B cell (primary cell): ENCODE measurements at regions not wholly inside any gene's neighbourhood (a gene's known extent, or its start where the extent isn't known, plus 50 kb on each side); places are given as distances from the start of the nearest gene placed in this dataset.

Experiments
- ATAC-seq: fragments of 200-7000 bp; cut with Tn5 transposase; one replicate; pipeline ENCODE4 v1.10.0; 2021; ENCODE audit warnings: low read depth, mild to moderate bottlenecking, moderate number of reproducible peaks, moderate library complexity
- CTCF ChIA-PET: fragments of 350-600 bp; sonication (Branson Sonifier 250); formaldehyde crosslinking; loops from one replicate; lab custom pipeline; 2021; ENCODE audit warnings: antibody characterized with exemption, inconsistent platforms; lab: Charles Lee
- POLR2A ChIA-PET: fragments of 350-600 bp; sonication (Branson Sonifier 250); formaldehyde crosslinking; loops from one replicate; lab custom pipeline; 2021; ENCODE audit warnings: antibody characterized with exemption; lab: Charles Lee
- DNase-seq: peaks from one replicate; pipeline ENCODE4 v3.0.0; 2013
- H2AFZ ChIP-seq: 2 replicates; pipeline ENCODE4 v1.6.1; 2012; ENCODE audit warnings: mild to moderate bottlenecking, low read depth, low read length; ENCODE audit not compliant: insufficient read depth, poor library complexity, severe bottlenecking
- H3K27ac ChIP-seq, 2 donors: 1 replicate in 1 of 2; 2 replicates in 1 of 2; pipeline ENCODE4 v1.5.1; 2012 to 2013; ENCODE audit warnings: low read length in 2 of 2, mild to moderate bottlenecking in 2 of 2, moderate library complexity in 1 of 2
- H3K27me3 ChIP-seq, 4 experiments: fragments of 200-600 bp in 1 of 4; sonication (generic) in 1 of 4; replicated peaks in 1 of 4; 1 replicate in 2 of 4; 2 replicates in 2 of 4; pipeline versions ENCODE4 v1.6.1 to v1.7.0; 2013 to 2016; ENCODE audit warnings: low read length in 3 of 4, mild to moderate bottlenecking in 2 of 4, mixed read lengths in 1 of 4, moderate library complexity in 1 of 4; ENCODE audit not compliant: insufficient read depth in 4 of 4, control insufficient read depth in 3 of 4; ENCODE audit errors: control extremely low read depth in 1 of 4
- H3K36me3 ChIP-seq, 2 experiments: replicated peaks in 1 of 2; 1 replicate in 1 of 2; 2 replicates in 1 of 2; pipeline versions ENCODE4 v1.6.1 to v1.7.1; 2013; ENCODE audit warnings: low read length in 1 of 2; ENCODE audit not compliant: insufficient read depth in 2 of 2, control insufficient read depth in 1 of 2; ENCODE audit errors: control extremely low read depth in 1 of 2, extremely low read depth in 1 of 2
- H3K4me1 ChIP-seq, 2 donors: fragments of 200-600 bp in 1 of 2; sonication (generic) in 1 of 2; 1 replicate in 1 of 2; 2 replicates in 1 of 2; pipeline versions ENCODE4 v1.5.1 to v1.6.1; 2013 to 2017; ENCODE audit warnings: low read length in 2 of 2; ENCODE audit not compliant: control insufficient read depth in 2 of 2, insufficient read depth in 2 of 2
- H3K4me2 ChIP-seq: replicated peaks from 2 replicates; pipeline ENCODE3; 2012; ENCODE audit warnings: mild to moderate bottlenecking, low read depth, low read length; ENCODE audit not compliant: poor library complexity, severe bottlenecking
- H3K4me3 ChIP-seq, 5 experiments: fragments of 200-600 bp in 1 of 5; sonication (generic) in 1 of 5; 1 replicate in 3 of 5; 2 replicates in 2 of 5; pipeline versions ENCODE4 v1.5.1 to v1.7.0; 2011 to 2016; ENCODE audit warnings: low read length in 4 of 5, mild to moderate bottlenecking in 4 of 5, low read depth in 2 of 5, control low read depth in 1 of 5, moderate library complexity in 1 of 5; ENCODE audit not compliant: insufficient read depth in 1 of 5; ENCODE audit errors: control extremely low read depth in 1 of 5, extremely low read depth in 1 of 5
- H3K79me2 ChIP-seq: fragments of 200-600 bp; sonication (generic); one replicate; pipeline ENCODE4 v1.6.0; 2016; ENCODE audit warnings: low read length; ENCODE audit not compliant: control insufficient read depth, insufficient read depth
- H3K9ac ChIP-seq: fragments of 200-600 bp; sonication (generic); 2 replicates; pipeline ENCODE4 v1.6.1; 2017; ENCODE audit warnings: mild to moderate bottlenecking, low read length, moderate library complexity
- H3K9me3 ChIP-seq, 3 donors: one replicate each; pipeline versions ENCODE4 v1.6.1 to v1.7.1; 2013; ENCODE audit warnings: low read length in 2 of 3; ENCODE audit not compliant: control insufficient read depth in 2 of 3, insufficient read depth in 1 of 3; ENCODE audit errors: control extremely low read depth in 1 of 3
- H4K20me1 ChIP-seq: 2 replicates; pipeline ENCODE4 v1.6.0; 2012; ENCODE audit warnings: mild to moderate bottlenecking, low read length; ENCODE audit not compliant: insufficient read depth, control insufficient read depth, poor library complexity, severe bottlenecking
- H3K27ac Mint-ChIP-seq: one replicate; pipeline ENCODE4 v1.8.0; 2021; ENCODE audit warnings: mixed read lengths
- H3K27me3 Mint-ChIP-seq: one replicate; pipeline ENCODE4 v1.8.0; 2021; ENCODE audit warnings: mixed read lengths
- H3K4me1 Mint-ChIP-seq: one replicate; pipeline ENCODE4 v1.8.0; 2021; ENCODE audit warnings: mixed read lengths
- H3K4me3 Mint-ChIP-seq: one replicate; pipeline ENCODE4 v1.8.0; 2021; ENCODE audit warnings: mixed read lengths
- H3K9me3 Mint-ChIP-seq: one replicate; pipeline ENCODE4 v1.8.0; 2022; ENCODE audit warnings: mixed read lengths; ENCODE audit not compliant: insufficient read depth
- EZH2 ChIP-seq: IDR thresholded peaks from 2 replicates; pipeline ENCODE4 v1.6.1; 2012; ENCODE audit warnings: borderline replicate concordance, low read depth, mild to moderate bottlenecking, moderate library complexity, low read length; ENCODE audit not compliant: insufficient read depth, poor library complexity, severe bottlenecking
- WGBS: methylation state at CpG from one replicate; pipeline ENCODE4 v1.1.5; 2013; ENCODE audit warnings: missing lambda C conversion rate; ENCODE audit not compliant: insufficient coverage; 5-methylcytosine and 5-hydroxymethylcytosine counted together
- intact Hi-C: fragments of 100-400 bp; cut with micrococcal nuclease; formaldehyde crosslinking; loops from one replicate; pipeline ENCODE4 v1.10.0; 2022
- TF ChIP-seq, protein P1 (sequence below): fragments of 200-600 bp; IDR thresholded peaks from one replicate; pipeline ENCODE4 v1.8.0; 2022; ENCODE audit warnings: antibody characterized with exemption, mild to moderate bottlenecking

DNA sequence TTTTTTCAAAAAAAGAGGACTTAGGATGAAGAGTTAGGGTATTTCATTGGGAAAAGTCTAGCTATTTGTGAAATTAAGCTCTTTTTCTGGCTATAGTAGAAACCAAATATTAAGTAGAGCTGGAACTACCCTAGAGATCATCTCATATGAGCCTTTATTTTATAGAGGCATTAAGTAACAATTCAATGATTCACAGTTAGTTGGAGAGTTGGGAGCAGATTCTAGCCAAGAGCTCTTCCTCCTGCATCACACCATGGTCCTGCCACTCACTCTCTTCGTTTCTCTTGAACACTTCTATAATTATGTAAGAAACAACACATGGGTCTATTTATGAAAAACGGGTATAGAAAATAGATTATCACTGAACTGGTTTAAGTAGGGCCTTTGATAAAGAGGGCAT lies 76.1 kb upstream of the ANK3 start:
- 80% methylated on average over 1 of the region's 2 CpGs for WGBS
- Histone ChIP-seq H3K4me2 (no peak overlapping the region), H4K20me1 (no peaks in the 10 kb centered on the region), H3K27me3 (no peaks in the 10 kb centered on the region), H2AFZ (no peak overlapping the region), H3K27ac (no peak overlapping the region), H3K9ac (no peak overlapping the region), H3K9me3 (no peaks in the 10 kb centered on the region), H3K79me2 (no peaks in the 10 kb centered on the region), H3K4me3 (no peak overlapping the region), H3K36me3 (no peaks in the 10 kb centered on the region), H3K4me1 (peaks cover 0 to 8% of the 10 kb centered on the region in 2 donors)
- ChIA-PET POLR2A (no interaction called here), CTCF (no interaction called here)
- Mint-ChIP-seq H3K27me3 (no peaks in the 10 kb centered on the region), H3K4me3 (no peak overlapping the region), H3K9me3 (no peaks in the 10 kb centered on the region), H3K27ac (no peak overlapping the region), H3K4me1 (peaks cover 9% of the 10 kb centered on the region)
- TF ChIP-seq, protein P1, sequence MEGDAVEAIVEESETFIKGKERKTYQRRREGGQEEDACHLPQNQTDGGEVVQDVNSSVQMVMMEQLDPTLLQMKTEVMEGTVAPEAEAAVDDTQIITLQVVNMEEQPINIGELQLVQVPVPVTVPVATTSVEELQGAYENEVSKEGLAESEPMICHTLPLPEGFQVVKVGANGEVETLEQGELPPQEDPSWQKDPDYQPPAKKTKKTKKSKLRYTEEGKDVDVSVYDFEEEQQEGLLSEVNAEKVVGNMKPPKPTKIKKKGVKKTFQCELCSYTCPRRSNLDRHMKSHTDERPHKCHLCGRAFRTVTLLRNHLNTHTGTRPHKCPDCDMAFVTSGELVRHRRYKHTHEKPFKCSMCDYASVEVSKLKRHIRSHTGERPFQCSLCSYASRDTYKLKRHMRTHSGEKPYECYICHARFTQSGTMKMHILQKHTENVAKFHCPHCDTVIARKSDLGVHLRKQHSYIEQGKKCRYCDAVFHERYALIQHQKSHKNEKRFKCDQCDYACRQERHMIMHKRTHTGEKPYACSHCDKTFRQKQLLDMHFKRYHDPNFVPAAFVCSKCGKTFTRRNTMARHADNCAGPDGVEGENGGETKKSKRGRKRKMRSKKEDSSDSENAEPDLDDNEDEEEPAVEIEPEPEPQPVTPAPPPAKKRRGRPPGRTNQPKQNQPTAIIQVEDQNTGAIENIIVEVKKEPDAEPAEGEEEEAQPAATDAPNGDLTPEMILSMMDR: no peak
- TF ChIP-seq EZH2: no peak
- DNase-seq (no peak), ATAC-seq (no peak)
- intact Hi-C loops: no loop called here

DNA sequence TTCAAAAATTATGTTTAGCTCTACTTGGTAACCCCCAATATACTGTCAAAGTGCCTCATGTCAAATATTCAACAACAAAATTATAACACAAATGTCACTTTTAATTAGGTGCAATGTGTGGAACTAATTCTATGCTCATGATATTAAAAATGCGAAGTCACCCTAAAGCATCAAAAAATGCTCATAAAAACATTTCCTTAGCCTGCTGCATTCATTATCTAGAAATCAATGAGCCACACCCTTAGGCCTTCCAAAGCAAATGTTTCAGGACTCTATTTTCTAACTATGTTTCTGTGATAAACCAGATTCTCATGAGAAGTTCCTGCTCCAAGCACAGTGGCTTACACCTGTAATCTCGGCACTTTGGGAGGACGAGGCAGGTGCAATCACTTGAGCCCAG lies 75.0 kb upstream of the ANK3 start:
- no peak overlapping the region for H3K27ac Mint-ChIP-seq
- Histone ChIP-seq H3K4me3 (no peak overlapping the region), H4K20me1 (no peaks in the 10 kb centered on the region), H3K36me3 (no peaks in the 10 kb centered on the region), H3K79me2 (no peaks in the 10 kb centered on the region), H3K27me3 (no peaks in the 10 kb centered on the region), H3K9ac (no peak overlapping the region), H3K9me3 (no peaks in the 10 kb centered on the region), H3K27ac (no peak overlapping the region), H3K4me1 (peaks cover 0 to 8% of the 10 kb centered on the region in 2 donors), H2AFZ (no peak overlapping the region), H3K4me2 (no peak overlapping the region)
- POLR2A ChIA-PET: no interaction called here
- DNase-seq: no peak
- intact Hi-C loops: no loop called here
- TF ChIP-seq, protein P1: no peak
- peaks cover 9% of the 10 kb centered on the region for H3K4me1 Mint-ChIP-seq
- CTCF ChIA-PET: no interaction called here
- H3K9me3 Mint-ChIP-seq: no peaks in the 10 kb centered on the region
- H3K27me3 Mint-ChIP-seq: no peaks in the 10 kb centered on the region
- ATAC-seq: no peak
- no peak overlapping the region for H3K4me3 Mint-ChIP-seq
- 100% methylated on average over 2 of the region's 3 CpGs for WGBS
